HepG2 (cell line): ENCODE measurements at regions not wholly inside any gene's neighbourhood (a gene's known extent, or its start where the extent isn't known, plus 50 kb on each side); places are given as distances from the start of the nearest gene placed in this dataset.

ENCODE experiments used
- CENPX ChIP-seq: sonication (generic); formaldehyde crosslinking; IDR thresholded peaks from 2 replicates; pipeline ENCODE4 v1.9.0; 2021; ENCODE audit warnings: mild to moderate bottlenecking, missing genetic modification reagents, moderate library complexity
- FOXA1 ChIP-seq, 2 experiments: fragments of 450-650 bp in 1 of 2; sonication (generic) in 1 of 2; formaldehyde crosslinking in 1 of 2; IDR thresholded peaks; 2 replicates each; pipeline versions ENCODE4 v1.4.0 to v1.6.1; 2016 to 2020; ENCODE audit warnings: missing genetic modification reagents in 1 of 2
- HES4 ChIP-seq: sonication (generic); formaldehyde crosslinking; IDR thresholded peaks from 2 replicates; pipeline ENCODE4 v1.9.0; 2021; ENCODE audit warnings: mild to moderate bottlenecking, missing genetic modification reagents, borderline replicate concordance
- HOXA3 ChIP-seq: sonication (generic); formaldehyde crosslinking; IDR thresholded peaks from 2 replicates; pipeline ENCODE4 v1.5.0; 2020; ENCODE audit warnings: missing genetic modification reagents
- HOXA9 ChIP-seq: sonication (generic); formaldehyde crosslinking; IDR thresholded peaks from 2 replicates; pipeline ENCODE4 v1.8.1; 2022; ENCODE audit warnings: missing genetic modification reagents, mild to moderate bottlenecking, moderate library complexity, borderline replicate concordance
- JUND ChIP-seq: sonication (generic); formaldehyde crosslinking; IDR thresholded peaks from 2 replicates; pipeline ENCODE4 v1.8.0; 2022; ENCODE audit warnings: mild to moderate bottlenecking, missing genetic modification reagents
- KDM2A ChIP-seq: sonication (generic); formaldehyde crosslinking; IDR thresholded peaks from 2 replicates; pipeline ENCODE4 v1.4.0; 2020; ENCODE audit warnings: low read depth, missing genetic modification reagents, borderline replicate concordance
- MYC ChIP-seq: sonication (generic); formaldehyde crosslinking; IDR thresholded peaks from 2 replicates; pipeline ENCODE4 v1.9.0; 2021; ENCODE audit warnings: missing genetic modification reagents, borderline replicate concordance
- NFATC3 ChIP-seq: sonication (generic); formaldehyde crosslinking; IDR thresholded peaks from 2 replicates; pipeline ENCODE4 v1.5.1; 2020; ENCODE audit warnings: mild to moderate bottlenecking, missing genetic modification reagents
- NFYB ChIP-seq: sonication (generic); formaldehyde crosslinking; IDR thresholded peaks from 2 replicates; pipeline ENCODE4 v1.4.0; 2020; ENCODE audit warnings: missing genetic modification reagents
- PPARG ChIP-seq: conservative IDR thresholded peaks from 2 replicates; pipeline ENCODE4 v1.6.1; 2016; ENCODE audit warnings: missing biosample characterization, missing genetic modification reagents
- RBAK ChIP-seq: sonication (generic); formaldehyde crosslinking; IDR thresholded peaks from 2 replicates; pipeline ENCODE4 v1.5.1; 2020; ENCODE audit warnings: mild to moderate bottlenecking, missing genetic modification reagents
- REL ChIP-seq: sonication (generic); formaldehyde crosslinking; conservative IDR thresholded peaks from 2 replicates; pipeline ENCODE4 v1.8.0; 2022; ENCODE audit warnings: mild to moderate bottlenecking, missing genetic modification reagents, moderate library complexity
- SKI ChIP-seq: fragments of 450-650 bp; IDR thresholded peaks from one replicate; pipeline ENCODE4 v1.6.1; 2018; ENCODE audit warnings: mild to moderate bottlenecking; ENCODE audit not compliant: partially characterized antibody
- SP2 ChIP-seq: sonication (generic); formaldehyde crosslinking; IDR thresholded peaks from 2 replicates; pipeline ENCODE4 v1.5.1; 2020; ENCODE audit warnings: mild to moderate bottlenecking, missing genetic modification reagents
- TAF15 ChIP-seq: fragments of 200-400 bp; formaldehyde crosslinking; IDR thresholded peaks from one replicate; pipeline ENCODE4 v1.6.1; 2018; ENCODE audit warnings: mild to moderate bottlenecking, low read depth, low read length; ENCODE audit not compliant: poor library complexity, severe bottlenecking
- ZNF12 ChIP-seq: sonication (generic); formaldehyde crosslinking; IDR thresholded peaks from 2 replicates; pipeline ENCODE4 v1.5.0; 2020; ENCODE audit warnings: missing genetic modification reagents
- ZNF256 ChIP-seq: sonication (generic); formaldehyde crosslinking; conservative IDR thresholded peaks from 2 replicates; pipeline ENCODE4 v1.4.0; 2020; ENCODE audit warnings: missing genetic modification reagents
- ZNF552 ChIP-seq: sonication (generic); formaldehyde crosslinking; IDR thresholded peaks from 2 replicates; pipeline ENCODE4 v1.9.0; 2022; ENCODE audit warnings: missing genetic modification reagents, mild to moderate bottlenecking, borderline replicate concordance
- ZNF749 ChIP-seq: sonication (generic); formaldehyde crosslinking; IDR thresholded peaks from 2 replicates; pipeline ENCODE4 v1.8.0; 2022; ENCODE audit warnings: mild to moderate bottlenecking, missing genetic modification reagents, moderate library complexity, borderline replicate concordance
- ZNF776 ChIP-seq: sonication (generic); formaldehyde crosslinking; IDR thresholded peaks from 2 replicates; pipeline ENCODE4 v1.4.0; 2020; ENCODE audit warnings: mild to moderate bottlenecking, missing genetic modification reagents
- ZNF83 ChIP-seq: sonication (generic); formaldehyde crosslinking; IDR thresholded peaks from 2 replicates; pipeline ENCODE4 v1.4.0; 2020; ENCODE audit warnings: missing genetic modification reagents, mild to moderate bottlenecking, borderline replicate concordance
- TF ChIP-seq, protein P1 (sequence below): IDR thresholded peaks from 2 replicates; pipeline ENCODE4 v1.6.1; 2016; ENCODE audit warnings: mild to moderate bottlenecking
- TF ChIP-seq, protein P2 (sequence below): sonication (generic); formaldehyde crosslinking; conservative IDR thresholded peaks from 2 replicates; pipeline ENCODE4 v1.4.0; 2020; ENCODE audit warnings: missing genetic modification reagents
- TF ChIP-seq, protein P3 (sequence below), 2 experiments: fragments of 450-650 bp in 1 of 2; sonication (generic) in 1 of 2; formaldehyde crosslinking; IDR thresholded peaks; 2 replicates each; pipeline versions ENCODE4 v1.5.0 to v1.8.0; 2020 to 2022; ENCODE audit warnings: mild to moderate bottlenecking in 1 of 2, missing genetic modification reagents in 1 of 2

DNA sequence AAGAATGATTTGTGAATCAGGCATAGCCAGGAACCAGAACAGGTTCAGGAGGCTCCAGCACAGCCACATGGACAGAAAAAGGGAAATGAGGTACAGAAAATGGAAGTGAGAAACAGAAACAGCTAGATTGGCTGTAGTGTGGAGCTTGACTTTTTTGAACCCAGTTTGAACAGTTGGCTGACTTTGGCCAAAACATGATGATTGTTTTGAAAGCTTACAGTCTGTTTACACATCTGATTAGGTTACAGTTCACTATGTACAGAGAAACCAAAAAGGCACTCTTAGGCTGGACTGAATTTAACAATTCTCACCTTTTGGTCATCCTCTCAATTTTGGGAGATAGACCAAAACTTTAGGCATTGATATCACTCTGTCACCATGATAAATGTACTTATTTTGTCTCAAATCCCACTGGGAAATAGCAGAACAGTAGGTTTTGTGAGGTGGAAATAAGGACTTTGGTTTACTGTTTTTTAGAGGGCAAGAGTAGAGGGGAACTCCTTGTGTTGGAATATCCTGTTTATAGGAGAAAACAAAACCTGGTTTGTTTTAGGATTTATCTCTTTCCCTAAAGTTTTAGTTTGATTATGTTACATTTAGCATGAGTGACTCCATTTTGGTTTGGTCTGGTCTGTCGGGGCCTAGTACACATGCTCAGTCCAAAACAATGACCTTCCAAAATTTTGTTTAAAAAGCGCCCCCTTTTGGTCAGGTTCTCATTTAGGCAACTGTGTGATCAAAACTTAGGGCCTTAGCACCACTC lies 123.1 kb downstream of the OLIG3 start (continued):
- TF ChIP-seq, protein P1, sequence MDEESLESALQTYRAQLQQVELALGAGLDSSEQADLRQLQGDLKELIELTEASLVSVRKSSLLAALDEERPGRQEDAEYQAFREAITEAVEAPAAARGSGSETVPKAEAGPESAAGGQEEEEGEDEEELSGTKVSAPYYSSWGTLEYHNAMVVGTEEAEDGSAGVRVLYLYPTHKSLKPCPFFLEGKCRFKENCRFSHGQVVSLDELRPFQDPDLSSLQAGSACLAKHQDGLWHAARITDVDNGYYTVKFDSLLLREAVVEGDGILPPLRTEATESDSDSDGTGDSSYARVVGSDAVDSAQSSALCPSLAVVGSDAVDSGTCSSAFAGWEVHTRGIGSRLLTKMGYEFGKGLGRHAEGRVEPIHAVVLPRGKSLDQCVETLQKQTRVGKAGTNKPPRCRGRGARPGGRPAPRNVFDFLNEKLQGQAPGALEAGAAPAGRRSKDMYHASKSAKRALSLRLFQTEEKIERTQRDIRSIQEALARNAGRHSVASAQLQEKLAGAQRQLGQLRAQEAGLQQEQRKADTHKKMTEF = 0 out of 2 replicates have a peak, but pooled peaks have one; percentile 37
- TF ChIP-seq ZNF552 = no peak
- no peak for TF ChIP-seq JUND (CRISPR knock-in tag)
- no peak for TF ChIP-seq NFATC3 (CRISPR knock-in tag)
- peak; percentile 90 for TF ChIP-seq PPARG (CRISPR knock-in tag)
- no peak for TF ChIP-seq RBAK
- no peak for TF ChIP-seq ZNF256 (CRISPR knock-in tag)
- no peak for TF ChIP-seq HES4 (CRISPR knock-in tag)
- TF ChIP-seq SKI = no peak
- TF ChIP-seq, protein P2, sequence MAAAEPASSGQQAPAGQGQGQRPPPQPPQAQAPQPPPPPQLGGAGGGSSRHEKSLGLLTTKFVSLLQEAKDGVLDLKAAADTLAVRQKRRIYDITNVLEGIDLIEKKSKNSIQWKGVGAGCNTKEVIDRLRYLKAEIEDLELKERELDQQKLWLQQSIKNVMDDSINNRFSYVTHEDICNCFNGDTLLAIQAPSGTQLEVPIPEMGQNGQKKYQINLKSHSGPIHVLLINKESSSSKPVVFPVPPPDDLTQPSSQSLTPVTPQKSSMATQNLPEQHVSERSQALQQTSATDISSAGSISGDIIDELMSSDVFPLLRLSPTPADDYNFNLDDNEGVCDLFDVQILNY (CRISPR knock-in tag) = no peak
- no peak for TF ChIP-seq MYC (CRISPR knock-in tag)
- TF ChIP-seq TAF15 = no peak
- no peak for TF ChIP-seq NFYB (CRISPR knock-in tag)
- TF ChIP-seq SP2 (CRISPR knock-in tag) = no peak
- no peak for TF ChIP-seq FOXA1 (IDR thresholded peaks at IDR 0.05)
- TF ChIP-seq FOXA1 (CRISPR knock-in tag; IDR thresholded peaks at IDR 0.05) = peak; percentile 77
- no peak for TF ChIP-seq REL (CRISPR knock-in tag)
- no peak for TF ChIP-seq CENPX
- no peak for TF ChIP-seq KDM2A (CRISPR knock-in tag)
- no peak for TF ChIP-seq ZNF83 (CRISPR knock-in tag)
- TF ChIP-seq ZNF749 (CRISPR knock-in tag) = no peak
- no peak for TF ChIP-seq ZNF776
- peak; percentile 93 for TF ChIP-seq ZNF12
- no peak for TF ChIP-seq HOXA9 (CRISPR knock-in tag)
- no peak for TF ChIP-seq HOXA3 (CRISPR knock-in tag)
- TF ChIP-seq, protein P3, sequence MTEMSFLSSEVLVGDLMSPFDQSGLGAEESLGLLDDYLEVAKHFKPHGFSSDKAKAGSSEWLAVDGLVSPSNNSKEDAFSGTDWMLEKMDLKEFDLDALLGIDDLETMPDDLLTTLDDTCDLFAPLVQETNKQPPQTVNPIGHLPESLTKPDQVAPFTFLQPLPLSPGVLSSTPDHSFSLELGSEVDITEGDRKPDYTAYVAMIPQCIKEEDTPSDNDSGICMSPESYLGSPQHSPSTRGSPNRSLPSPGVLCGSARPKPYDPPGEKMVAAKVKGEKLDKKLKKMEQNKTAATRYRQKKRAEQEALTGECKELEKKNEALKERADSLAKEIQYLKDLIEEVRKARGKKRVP (CRISPR knock-in tag; IDR thresholded peaks at IDR 0.05) = 0 out of 4 replicates have a peak, but pooled peaks of 1 of the 2 experiments have one; percentile 72
